Endodermal cell (in vitro differentiated cells): ENCODE measurements at regions not wholly inside any gene's neighbourhood (a gene's known extent, or its start where the extent isn't known, plus 50 kb on each side); places are given as distances from the start of the nearest gene placed in this dataset.

Experiments
- DNase-seq: peaks from one replicate; pipeline ENCODE4 v3.0.0-alpha.2; 2017
- H3K27ac ChIP-seq: 2 replicates; pipeline ENCODE4 v1.5.1; 2013; ENCODE audit warnings: mild to moderate bottlenecking, low read depth, low read length, moderate library complexity
- H3K27me3 ChIP-seq: 2 replicates; pipeline ENCODE4 v1.6.1; 2013; ENCODE audit warnings: mild to moderate bottlenecking, low read length, moderate library complexity; ENCODE audit not compliant: insufficient read depth, control insufficient read depth, poor library complexity, severe bottlenecking
- H3K36me3 ChIP-seq: 2 replicates; pipeline ENCODE4 v1.7.0; 2013; ENCODE audit warnings: mild to moderate bottlenecking, low read length, moderate library complexity; ENCODE audit not compliant: control insufficient read depth, insufficient read depth
- H3K4me1 ChIP-seq: one replicate; pipeline ENCODE4 v1.7.0; 2013; ENCODE audit warnings: low read length; ENCODE audit not compliant: control insufficient read depth, insufficient read depth
- H3K4me3 ChIP-seq: 2 replicates; pipeline ENCODE4 v1.5.1; 2013; ENCODE audit warnings: mild to moderate bottlenecking, low read length, moderate library complexity
- H3K9ac ChIP-seq: 2 replicates; pipeline ENCODE4 v1.6.1; 2013; ENCODE audit warnings: mild to moderate bottlenecking, low read length, moderate library complexity; ENCODE audit not compliant: poor library complexity, severe bottlenecking; ENCODE audit errors: extremely low read depth
- H3K9me3 ChIP-seq: 2 replicates; pipeline ENCODE4 v1.6.1; 2013; ENCODE audit warnings: mild to moderate bottlenecking, low read length, moderate library complexity; ENCODE audit not compliant: control insufficient read depth
- H3K27ac Mint-ChIP-seq: 2 replicates; pipeline ENCODE4 v1.8.0; 2020; ENCODE audit warnings: mixed read lengths
- H3K27me3 Mint-ChIP-seq: 2 replicates; pipeline ENCODE4 v1.8.0; 2021; ENCODE audit warnings: mild to moderate bottlenecking, mixed read lengths; ENCODE audit not compliant: insufficient read depth
- H3K36me3 Mint-ChIP-seq: 2 replicates; pipeline ENCODE4 v1.8.0; 2020; ENCODE audit warnings: low read depth, mixed read lengths
- H3K4me1 Mint-ChIP-seq: 2 replicates; pipeline ENCODE4 v1.8.0; 2020; ENCODE audit warnings: mixed read lengths
- H3K4me3 Mint-ChIP-seq: 2 replicates; pipeline ENCODE4 v1.8.0; 2020; ENCODE audit warnings: mild to moderate bottlenecking, moderate library complexity, mixed read lengths
- H3K9me3 Mint-ChIP-seq: 2 replicates; pipeline ENCODE4 v1.8.0; 2020; ENCODE audit warnings: mild to moderate bottlenecking, mixed read lengths
- CTCF ChIP-seq: fragments of 200-600 bp; sonication (generic); conservative IDR thresholded peaks from 2 replicates; pipeline ENCODE4 v1.5.0; 2021; ENCODE audit warnings: antibody characterized with exemption, mild to moderate bottlenecking
- WGBS, 2 experiments: methylation state at CpG; one replicate each; pipeline versions ENCODE4 v1.1.5 to v1.1.7; 2013; ENCODE audit warnings: missing lambda C conversion rate in 2 of 2, mixed read lengths in 1 of 2; ENCODE audit not compliant: insufficient coverage in 1 of 2, insufficient read length in 1 of 2; 5-methylcytosine and 5-hydroxymethylcytosine counted together

GRCh38 chrX:45274576-45274975, 73.9 kb upstream of the DIPK2B start:
- no peaks in the 10 kb centered on the region for H3K4me1 ChIP-seq
- no peak overlapping the region for H3K27ac ChIP-seq
- H3K9ac ChIP-seq = no peak overlapping the region
- H3K36me3 Mint-ChIP-seq = no peaks in the 10 kb centered on the region
- H3K4me1 Mint-ChIP-seq = no peaks in the 10 kb centered on the region
- H3K4me3 ChIP-seq = no peak overlapping the region
- 96% methylated on average over 1 of the region's 1 CpG; no CpG with 5 or more reads in 1 of the 2 experiments for WGBS, 2 experiments
- TF ChIP-seq CTCF = no peak
- H3K9me3 ChIP-seq = peaks cover 8% of the 10 kb centered on the region
- no peaks in the 10 kb centered on the region for H3K36me3 ChIP-seq
- H3K9me3 Mint-ChIP-seq = peaks cover 68% of the 10 kb centered on the region
- H3K4me3 Mint-ChIP-seq = no peak overlapping the region
- no peak for DNase-seq
- no peaks in the 10 kb centered on the region for H3K27me3 Mint-ChIP-seq
- H3K27me3 ChIP-seq = no peaks in the 10 kb centered on the region
- H3K27ac Mint-ChIP-seq = no peak overlapping the region

- Histone ChIP-seq H3K4me3 (no peak overlapping the region), H3K36me3 (no peaks in the 10 kb centered on the region), H3K4me1 (no peaks in the 10 kb centered on the region), H3K27me3 (no peaks in the 10 kb centered on the region), H3K9ac (no peak overlapping the region), H3K9me3 (no peaks in the 10 kb centered on the region), H3K27ac (no peak overlapping the region)
- DNase-seq = no peak
- H3K36me3 Mint-ChIP-seq = no peaks in the 10 kb centered on the region
- TF ChIP-seq CTCF = no peak
- H3K27ac Mint-ChIP-seq = no peak overlapping the region
- no peak overlapping the region for H3K4me3 Mint-ChIP-seq
- no peaks in the 10 kb centered on the region for H3K4me1 Mint-ChIP-seq
- no peaks in the 10 kb centered on the region for H3K27me3 Mint-ChIP-seq
- peaks cover 53% of the 10 kb centered on the region for H3K9me3 Mint-ChIP-seq
- 100% methylated on average over 1 of the region's 1 CpG; no CpG with 5 or more reads in 1 of the 2 experiments for WGBS, 2 experiments
Observed at GRCh38 chrX:45267007-45267406, 66.3 kb upstream of the DIPK2B start.

DNA sequence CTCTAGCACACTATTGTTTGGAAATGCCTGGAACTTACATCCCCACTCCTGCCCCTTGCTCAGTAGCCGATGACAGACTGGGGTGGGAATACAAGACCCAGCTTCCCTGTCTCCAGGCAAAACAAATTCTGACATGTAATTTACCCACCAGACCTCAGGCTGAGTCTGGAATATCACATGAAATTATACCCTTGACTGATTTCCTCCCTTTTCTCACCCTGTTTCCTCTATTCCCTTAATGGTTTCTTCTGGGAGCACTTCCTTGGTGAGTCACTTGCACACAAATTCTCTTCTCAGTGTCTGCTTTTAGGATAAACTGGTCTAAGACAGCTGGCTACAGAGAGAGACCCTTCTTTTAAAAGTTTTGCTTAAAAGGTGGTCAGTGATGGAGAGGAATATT, 65.8 kb upstream of the DIPK2B start:
- Mint-ChIP-seq H3K4me3 (no peak overlapping the region), H3K36me3 (no peaks in the 10 kb centered on the region), H3K4me1 (no peaks in the 10 kb centered on the region), H3K9me3 (peaks cover 57% of the 10 kb centered on the region), H3K27ac (no peak overlapping the region), H3K27me3 (no peaks in the 10 kb centered on the region)
- no peaks in the 10 kb centered on the region for H3K4me1 ChIP-seq
- DNase-seq = no peak
- no peaks in the 10 kb centered on the region for H3K27me3 ChIP-seq
- WGBS, 2 experiments = 81% methylated on average over 1 of the region's 1 CpG; no CpG with 5 or more reads in 1 of the 2 experiments
- H3K4me3 ChIP-seq = no peak overlapping the region
- no peaks in the 10 kb centered on the region for H3K36me3 ChIP-seq
- H3K9ac ChIP-seq = no peak overlapping the region
- no peak overlapping the region for H3K27ac ChIP-seq
- H3K9me3 ChIP-seq = no peaks in the 10 kb centered on the region
- TF ChIP-seq CTCF = no peak
